H1 (cell line): ENCODE measurements at regions not wholly inside any gene's neighbourhood (a gene's known extent, or its start where the extent isn't known, plus 50 kb on each side); places are given as distances from the start of the nearest gene placed in this dataset.

Source experiments
- GABPA ChIP-seq: IDR thresholded peaks from 2 replicates; pipeline ENCODE4 v1.6.1; 2011; ENCODE audit warnings: mild to moderate bottlenecking, low read length, moderate library complexity, borderline replicate concordance; ENCODE audit not compliant: insufficient read depth
- NRF1 ChIP-seq: IDR thresholded peaks from 2 replicates; pipeline ENCODE4 v1.6.1; 2011; ENCODE audit warnings: mild to moderate bottlenecking, low read depth, low read length, improper control_type of control experiment
- POLR2A ChIP-seq, 2 experiments: IDR thresholded peaks; 1 replicate in 1 of 2; 2 replicates in 1 of 2; pipeline ENCODE4 v1.6.1; 2011; ENCODE audit warnings: low read depth in 2 of 2, low read length in 2 of 2, mild to moderate bottlenecking in 2 of 2; ENCODE audit errors: control extremely low read depth in 1 of 2
- SP1 ChIP-seq: IDR thresholded peaks from 2 replicates; pipeline ENCODE4 v1.6.1; 2011; ENCODE audit warnings: low read depth, low read length
- SP2 ChIP-seq: IDR thresholded peaks from 2 replicates; pipeline ENCODE4 v1.6.1; 2012; ENCODE audit warnings: mild to moderate bottlenecking, low read length, inconsistent platforms
- TF ChIP-seq, protein P1 (sequence below), 3 experiments: IDR thresholded peaks; 1 replicate in 2 of 3; 2 replicates in 1 of 3; pipeline versions ENCODE4 v1.5.1 to v1.6.1; 2011; ENCODE audit warnings: low read length in 3 of 3, mild to moderate bottlenecking in 3 of 3, inconsistent platforms in 2 of 3, low read depth in 1 of 3, moderate library complexity in 1 of 3; ENCODE audit not compliant: insufficient read depth in 1 of 3; ENCODE audit errors: control extremely low read depth in 1 of 3

DNA sequence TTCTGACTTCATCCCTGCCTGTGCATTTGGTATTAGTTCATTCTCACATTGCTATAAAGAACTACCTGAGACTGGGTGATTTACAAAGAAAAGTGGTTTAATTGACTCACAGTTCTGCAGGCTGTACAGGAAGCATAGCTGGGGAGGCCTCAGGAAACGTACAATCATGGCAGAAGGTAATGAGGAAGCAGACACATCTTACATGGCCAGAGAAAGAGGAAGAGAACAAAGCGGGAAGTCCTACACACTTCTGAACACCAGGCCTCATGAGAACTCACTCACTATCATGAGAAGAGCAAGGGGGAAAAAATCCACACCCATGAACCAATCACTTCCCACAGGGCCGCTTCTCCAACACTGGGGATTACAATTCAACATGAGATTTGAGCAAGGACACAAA lies 303.9 kb downstream of the CBLN4 start:
- TF ChIP-seq POLR2A (IDR thresholded peaks at IDR 0.05; ENCODE audit: control extremely low read depth in 1 of 2, low read depth in 2 of 2, low read length in 2 of 2) (no peak), GABPA (no peak), NRF1 (no peak), SP2 (no peak), SP1 (no peak)
- TF ChIP-seq, protein P1, sequence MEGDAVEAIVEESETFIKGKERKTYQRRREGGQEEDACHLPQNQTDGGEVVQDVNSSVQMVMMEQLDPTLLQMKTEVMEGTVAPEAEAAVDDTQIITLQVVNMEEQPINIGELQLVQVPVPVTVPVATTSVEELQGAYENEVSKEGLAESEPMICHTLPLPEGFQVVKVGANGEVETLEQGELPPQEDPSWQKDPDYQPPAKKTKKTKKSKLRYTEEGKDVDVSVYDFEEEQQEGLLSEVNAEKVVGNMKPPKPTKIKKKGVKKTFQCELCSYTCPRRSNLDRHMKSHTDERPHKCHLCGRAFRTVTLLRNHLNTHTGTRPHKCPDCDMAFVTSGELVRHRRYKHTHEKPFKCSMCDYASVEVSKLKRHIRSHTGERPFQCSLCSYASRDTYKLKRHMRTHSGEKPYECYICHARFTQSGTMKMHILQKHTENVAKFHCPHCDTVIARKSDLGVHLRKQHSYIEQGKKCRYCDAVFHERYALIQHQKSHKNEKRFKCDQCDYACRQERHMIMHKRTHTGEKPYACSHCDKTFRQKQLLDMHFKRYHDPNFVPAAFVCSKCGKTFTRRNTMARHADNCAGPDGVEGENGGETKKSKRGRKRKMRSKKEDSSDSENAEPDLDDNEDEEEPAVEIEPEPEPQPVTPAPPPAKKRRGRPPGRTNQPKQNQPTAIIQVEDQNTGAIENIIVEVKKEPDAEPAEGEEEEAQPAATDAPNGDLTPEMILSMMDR (IDR thresholded peaks at IDR 0.05; ENCODE audit: control extremely low read depth in 1 of 3, insufficient read depth in 1 of 3, low read depth in 1 of 3, low read length in 3 of 3) = no peak
